H9 (cell line): ENCODE measurements at regions not wholly inside any gene's neighbourhood (a gene's known extent, or its start where the extent isn't known, plus 50 kb on each side); places are given as distances from the start of the nearest gene placed in this dataset.

ENCODE experiments used
- DNase-seq: peaks from one replicate; pipeline ENCODE4 v3.0.0-alpha.2; 2017
- H2AFZ ChIP-seq: one replicate; pipeline ENCODE4 v1.6.1; 2013; ENCODE audit warnings: mild to moderate bottlenecking, low read length, control low read depth, moderate library complexity
- H2AK5ac ChIP-seq: 2 replicates; pipeline ENCODE4 v1.6.1; 2013; ENCODE audit warnings: low read length, control low read depth, mixed read lengths; ENCODE audit not compliant: insufficient read length
- H2BK120ac ChIP-seq: one replicate; pipeline ENCODE4 v1.6.1; 2013; ENCODE audit warnings: low read depth, mild to moderate bottlenecking, low read length, control low read depth, inconsistent platforms; ENCODE audit not compliant: poor library complexity, severe bottlenecking
- H2BK12ac ChIP-seq: 2 replicates; pipeline ENCODE4 v1.6.1; 2013; ENCODE audit warnings: low read length, control low read depth, mixed read lengths, low read depth; ENCODE audit not compliant: insufficient read length
- H2BK15ac ChIP-seq: 2 replicates; pipeline ENCODE4 v1.6.1; 2013; ENCODE audit warnings: low read depth, low read length, control low read depth
- H2BK20ac ChIP-seq: one replicate; pipeline ENCODE4 v1.6.1; 2013; ENCODE audit warnings: low read depth, mild to moderate bottlenecking, low read length, control low read depth, inconsistent platforms; ENCODE audit not compliant: poor library complexity, severe bottlenecking
- H2BK5ac ChIP-seq: 2 replicates; pipeline ENCODE4 v1.6.1; 2013; ENCODE audit warnings: low read length, control low read depth, mixed read lengths; ENCODE audit not compliant: insufficient read length
- H3K14ac ChIP-seq: 2 replicates; pipeline ENCODE4 v1.6.1; 2013; ENCODE audit warnings: low read length, control low read depth; ENCODE audit not compliant: insufficient read depth
- H3K18ac ChIP-seq: 2 replicates; pipeline ENCODE4 v1.6.1; 2013; ENCODE audit warnings: low read depth, mild to moderate bottlenecking, mixed read lengths, low read length, control low read depth; ENCODE audit not compliant: insufficient read length
- H3K23ac ChIP-seq: 2 replicates; pipeline ENCODE4 v1.6.1; 2013; ENCODE audit warnings: low read length, control low read depth, mixed read lengths, low read depth; ENCODE audit not compliant: insufficient read length
- H3K23me2 ChIP-seq: 2 replicates; pipeline ENCODE4 v1.6.1; 2013; ENCODE audit warnings: low read depth, mild to moderate bottlenecking, mixed read lengths, low read length, control low read depth; ENCODE audit not compliant: insufficient read length, poor library complexity, severe bottlenecking
- H3K27ac ChIP-seq: 2 replicates; pipeline ENCODE4 v1.5.1; 2013; ENCODE audit warnings: low read length, control low read depth, mixed read lengths, low read depth; ENCODE audit not compliant: insufficient read length
- H3K27me3 ChIP-seq: 2 replicates; pipeline ENCODE4 v1.6.1; 2013; ENCODE audit warnings: low read length, control low read depth, inconsistent platforms; ENCODE audit not compliant: insufficient read depth
- H3K4ac ChIP-seq: 2 replicates; pipeline ENCODE4 v1.6.1; 2013; ENCODE audit warnings: low read depth, mild to moderate bottlenecking, control low read depth, inconsistent platforms, low read length, moderate library complexity
- H3K4me1 ChIP-seq: 2 replicates; pipeline ENCODE4 v1.6.1; 2013; ENCODE audit warnings: low read length, control low read depth, inconsistent platforms; ENCODE audit not compliant: insufficient read depth
- H3K4me2 ChIP-seq: 2 replicates; pipeline ENCODE4 v1.6.1; 2013; ENCODE audit warnings: low read length, control low read depth, mixed read lengths; ENCODE audit not compliant: insufficient read length, insufficient read depth
- H3K56ac ChIP-seq: 2 replicates; pipeline ENCODE4 v1.6.1; 2013; ENCODE audit warnings: low read depth, mild to moderate bottlenecking, mixed read lengths, low read length, control low read depth; ENCODE audit not compliant: insufficient read length
- H3K79me1 ChIP-seq: 2 replicates; pipeline ENCODE4 v1.6.1; 2013; ENCODE audit warnings: low read depth, mild to moderate bottlenecking, moderate library complexity, low read length, control low read depth, inconsistent platforms; ENCODE audit not compliant: insufficient read depth, poor library complexity, severe bottlenecking
- H3K79me2 ChIP-seq: 2 replicates; pipeline ENCODE4 v1.6.1; 2013; ENCODE audit warnings: low read length, control low read depth, inconsistent platforms; ENCODE audit not compliant: insufficient read depth
- H3K9ac ChIP-seq: 2 replicates; pipeline ENCODE4 v1.6.1; 2013; ENCODE audit warnings: low read length, control low read depth, mixed read lengths; ENCODE audit not compliant: insufficient read length; ENCODE audit errors: extremely low read depth
- H3K9me3 ChIP-seq: one replicate; pipeline ENCODE4 v1.6.1; 2013; ENCODE audit warnings: low read depth, low read length, inconsistent platforms; ENCODE audit not compliant: control insufficient read depth
- H3T11ph ChIP-seq: one replicate; pipeline ENCODE4 v1.6.1; 2013; ENCODE audit warnings: mild to moderate bottlenecking, low read length, control low read depth, inconsistent platforms
- H4K20me1 ChIP-seq: one replicate; pipeline ENCODE4 v1.6.1; 2013; ENCODE audit not compliant: control insufficient read depth, insufficient read length, insufficient read depth
- H4K5ac ChIP-seq: 2 replicates; pipeline ENCODE4 v1.6.1; 2013; ENCODE audit warnings: low read depth, mild to moderate bottlenecking, mixed read lengths, low read length, control low read depth; ENCODE audit not compliant: insufficient read length
- H4K8ac ChIP-seq: replicated peaks from 2 replicates; pipeline ENCODE4 v1.6.1; 2013; ENCODE audit warnings: low read length, control low read depth, mixed read lengths, low read depth; ENCODE audit not compliant: insufficient read length
- H4K91ac ChIP-seq: 2 replicates; pipeline ENCODE4 v1.6.1; 2013; ENCODE audit warnings: low read depth, mild to moderate bottlenecking, moderate library complexity, mixed read lengths, low read length, control low read depth; ENCODE audit not compliant: insufficient read length
- H3K27ac Mint-ChIP-seq, 3 experiments: 2 replicates in 2 of 3; 3 replicates in 1 of 3; pipeline ENCODE4 v1.8.0; 2020 to 2021; ENCODE audit warnings: mixed read lengths in 3 of 3, mild to moderate bottlenecking in 1 of 3, moderate library complexity in 1 of 3
- H3K27me3 Mint-ChIP-seq: 2 replicates; pipeline ENCODE4 v1.8.0; 2021; ENCODE audit warnings: low read depth, mild to moderate bottlenecking, moderate library complexity, mixed read lengths
- H3K36me3 Mint-ChIP-seq, 3 experiments: 2 replicates in 2 of 3; 3 replicates in 1 of 3; pipeline ENCODE4 v1.8.0; 2020 to 2021; ENCODE audit warnings: low read depth in 3 of 3, mixed read lengths in 3 of 3; ENCODE audit not compliant: insufficient read depth in 1 of 3
- H3K4me1 Mint-ChIP-seq, 2 experiments: 2 replicates each; pipeline ENCODE4 v1.8.0; 2020; ENCODE audit warnings: mixed read lengths in 2 of 2
- H3K4me3 Mint-ChIP-seq, 2 experiments: 2 replicates in 1 of 2; 3 replicates in 1 of 2; pipeline ENCODE4 v1.8.0; 2020 to 2021; ENCODE audit warnings: mild to moderate bottlenecking in 2 of 2, mixed read lengths in 2 of 2, moderate library complexity in 1 of 2
- H3K9me3 Mint-ChIP-seq, 2 experiments: 2 replicates in 1 of 2; 3 replicates in 1 of 2; pipeline ENCODE4 v1.8.0; 2020; ENCODE audit warnings: mild to moderate bottlenecking in 2 of 2, mixed read lengths in 2 of 2, moderate library complexity in 1 of 2
- TF ChIP-seq, protein P1 (sequence below): fragments of 200-600 bp; sonication (generic); conservative IDR thresholded peaks from 3 replicates; pipeline ENCODE4 v1.8.0; 2021; ENCODE audit warnings: antibody characterized with exemption, mild to moderate bottlenecking

- no peak overlapping the region for H4K5ac ChIP-seq
- H2AK5ac ChIP-seq = no peak overlapping the region
- no peaks in the 10 kb centered on the region for H3K23me2 ChIP-seq
- no peaks in the 10 kb centered on the region; a peak in 1 of 7 replicates for H3K36me3 Mint-ChIP-seq
- H4K20me1 ChIP-seq = no peaks in the 10 kb centered on the region
- no peaks in the 10 kb centered on the region for H3K9me3 ChIP-seq
- no peak overlapping the region for H2BK15ac ChIP-seq
- H3K79me2 ChIP-seq = no peaks in the 10 kb centered on the region
- no peak overlapping the region for H3K14ac ChIP-seq
- no peak overlapping the region for H3K27ac Mint-ChIP-seq
- H3K9ac ChIP-seq = no peak overlapping the region
- no peak overlapping the region for H2BK120ac ChIP-seq
- H3K79me1 ChIP-seq = no peaks in the 10 kb centered on the region
- no peaks in the 10 kb centered on the region for H3K27me3 Mint-ChIP-seq
- no peak overlapping the region for H2AFZ ChIP-seq
- H2BK20ac ChIP-seq = no peak overlapping the region
- TF ChIP-seq, protein P1, sequence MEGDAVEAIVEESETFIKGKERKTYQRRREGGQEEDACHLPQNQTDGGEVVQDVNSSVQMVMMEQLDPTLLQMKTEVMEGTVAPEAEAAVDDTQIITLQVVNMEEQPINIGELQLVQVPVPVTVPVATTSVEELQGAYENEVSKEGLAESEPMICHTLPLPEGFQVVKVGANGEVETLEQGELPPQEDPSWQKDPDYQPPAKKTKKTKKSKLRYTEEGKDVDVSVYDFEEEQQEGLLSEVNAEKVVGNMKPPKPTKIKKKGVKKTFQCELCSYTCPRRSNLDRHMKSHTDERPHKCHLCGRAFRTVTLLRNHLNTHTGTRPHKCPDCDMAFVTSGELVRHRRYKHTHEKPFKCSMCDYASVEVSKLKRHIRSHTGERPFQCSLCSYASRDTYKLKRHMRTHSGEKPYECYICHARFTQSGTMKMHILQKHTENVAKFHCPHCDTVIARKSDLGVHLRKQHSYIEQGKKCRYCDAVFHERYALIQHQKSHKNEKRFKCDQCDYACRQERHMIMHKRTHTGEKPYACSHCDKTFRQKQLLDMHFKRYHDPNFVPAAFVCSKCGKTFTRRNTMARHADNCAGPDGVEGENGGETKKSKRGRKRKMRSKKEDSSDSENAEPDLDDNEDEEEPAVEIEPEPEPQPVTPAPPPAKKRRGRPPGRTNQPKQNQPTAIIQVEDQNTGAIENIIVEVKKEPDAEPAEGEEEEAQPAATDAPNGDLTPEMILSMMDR = no peak
- no peak overlapping the region for H3K56ac ChIP-seq
- no peak for DNase-seq
- no peak overlapping the region for H3K18ac ChIP-seq
- no peak overlapping the region for H3T11ph ChIP-seq
- H3K4me3 Mint-ChIP-seq = no peak overlapping the region
- H3K4me2 ChIP-seq = no peak overlapping the region
- no peak overlapping the region for H2BK5ac ChIP-seq
- no peak overlapping the region for H2BK12ac ChIP-seq
- no peak overlapping the region for H4K91ac ChIP-seq
- no peaks in the 10 kb centered on the region; a peak in 1 of 5 replicates for H3K9me3 Mint-ChIP-seq
- no peaks in the 10 kb centered on the region for H3K27me3 ChIP-seq
- H4K8ac ChIP-seq = no peak overlapping the region
- no peak overlapping the region for H3K4ac ChIP-seq
- no peak overlapping the region for H3K27ac ChIP-seq
- no peaks in the 10 kb centered on the region for H3K4me1 Mint-ChIP-seq
- H3K23ac ChIP-seq = no peak overlapping the region
- no peaks in the 10 kb centered on the region for H3K4me1 ChIP-seq
Observed at GRCh38 chr4:111450867-111451266, 694.4 kb upstream of the FAM241A start.
